Heart right ventricle (tissue), 16 donors: ENCODE measurements at regions not wholly inside any gene's neighbourhood (a gene's known extent, or its start where the extent isn't known, plus 50 kb on each side); places are given as distances from the start of the nearest gene placed in this dataset.

Source experiments
- ATAC-seq, 8 donors: fragments of 200-7000 bp; cut with Tn5 transposase; one replicate each; pipeline ENCODE4 v1.9.1; 2020; ENCODE audit warnings: mild to moderate bottlenecking in 8 of 8, moderate library complexity in 8 of 8, moderate number of reproducible peaks in 1 of 8
- DNase-seq, 2 donors: peaks; one replicate each; pipeline ENCODE4 v3.0.0-alpha.2; 2020
- H3K27ac ChIP-seq, 10 donors: fragments of 200-600 bp; sonication (generic) in 2 of 10; one replicate each; pipeline versions ENCODE4 v1.5.0 to v1.8.0; 2020 to 2022; ENCODE audit warnings: mild to moderate bottlenecking in 3 of 10
- H3K27me3 ChIP-seq, 7 donors: fragments of 200-600 bp; one replicate each; pipeline ENCODE4 v1.8.0; 2021 to 2022; ENCODE audit warnings: mild to moderate bottlenecking in 2 of 7
- H3K36me3 ChIP-seq, 9 donors: fragments of 200-600 bp; sonication (generic) in 1 of 9; one replicate each; pipeline versions ENCODE4 v1.5.0 to v1.8.0; 2020 to 2022; ENCODE audit warnings: mild to moderate bottlenecking in 2 of 9
- H3K4me1 ChIP-seq, 9 donors: fragments of 200-600 bp; sonication (generic) in 1 of 9; one replicate each; pipeline versions ENCODE4 v1.5.0 to v1.8.0; 2020 to 2022; ENCODE audit warnings: mild to moderate bottlenecking in 4 of 9
- H3K4me3 ChIP-seq, 10 donors: fragments of 200-600 bp; sonication (generic) in 2 of 10; one replicate each; pipeline versions ENCODE4 v1.5.0 to v1.8.0; 2020 to 2022; ENCODE audit warnings: mild to moderate bottlenecking in 7 of 10, moderate library complexity in 2 of 10
- H3K9me3 ChIP-seq, 11 donors: fragments of 200-600 bp in 10 of 11; sonication (generic) in 2 of 11; one replicate each; pipeline versions ENCODE4 v1.5.0 to v1.8.0; 2013 to 2022; ENCODE audit warnings: mild to moderate bottlenecking in 2 of 11, control low read depth in 1 of 11, moderate library complexity in 1 of 11
- CTCF ChIP-seq, 9 donors: fragments of 200-600 bp; sonication (generic) in 2 of 9; IDR thresholded peaks; one replicate each; pipeline versions ENCODE4 v1.5.0 to v1.8.0; 2021 to 2022; ENCODE audit warnings: antibody characterized with exemption in 9 of 9, mild to moderate bottlenecking in 5 of 9, moderate library complexity in 1 of 9
- WGBS, 2 donors: extraction: QIAGEN DNeasy Blood & Tissue Kit; methylation state at CpG; one replicate each; pipeline ENCODE4 v1.1.7; 2013; ENCODE audit warnings: inconsistent platforms in 1 of 2; 5-methylcytosine and 5-hydroxymethylcytosine counted together
- intact Hi-C, 10 donors: fragments of 100-400 bp; cut with DNase I; formaldehyde crosslinking; loops; one replicate each; pipeline versions ENCODE4 v1.11.1 to v1.14.2; 2022
- donor health status: Arrhythmogenic right ventricular cardiomyopathy.
- donor health status: ischemic (EF 13 %, LVEDD 7.1; RV severe dilation, severe dysfunction).
- donor health status: healthy with polysubstance abuse.
- donor health status: DM: no; HTN: yes; CAD: no.
- donor health status: DM: no; HTN: no; CAD: no.
- donor health status: ischemic (EF 25% LVEDD 6.9; RV normal size, moderate dysfunction).
- donor health status: ischemic (EF 25% LVEDD 5.7; RV mildly dilated, moderate dysfunction).
- donor health status: healthy.
- donor health status: DM: yes; HTN: yes; CAD: no.
- donor health status: Ischemic cardiomyopathy.
- donor health status: ischemic (EF 35%, LVEDD 5.7; RV mildly dilated, moderate dysfunction).
- donor health status: nonischemic (EF 11% LVEDD 7.7; RV severe dilation, severe dysfunction).
- donor health status: DM: yes; HTN: yes; CAD: no.
- donor health status: PGD.
- donor health status: ischemic (EF 29% LVEDD 5.4; RV normal size, mild dysfunction).
- donor health status: nonischemic (EF 23%, LVEDD 6.1; RV moderate dilation, normal function).

GRCh38 chr9:38771593-38771992 is 51.7 kb upstream of the FAM240B start:
- WGBS, 2 donors, result 57 to 58% methylated on average over 2 of the region's 2 CpGs
- DNase-seq (no peak), ATAC-seq (no peak)
- H3K27ac ChIP-seq, result no peak overlapping the region
- H3K4me1 ChIP-seq, result no peaks in the 10 kb centered on the region
- peaks cover 0 to 6% (median 0%) of the 10 kb centered on the region in 11 donors for H3K9me3 ChIP-seq
- intact Hi-C loops, result no loop called here
- H3K27me3 ChIP-seq, result no peaks in the 10 kb centered on the region
- no peaks in the 10 kb centered on the region for H3K36me3 ChIP-seq
- H3K4me3 ChIP-seq, result no peak overlapping the region
- no peak for TF ChIP-seq CTCF (IDR thresholded peaks at IDR 0.05)
